A549 (cell line): ENCODE measurements at regions not wholly inside any gene's neighbourhood (a gene's known extent, or its start where the extent isn't known, plus 50 kb on each side); places are given as distances from the start of the nearest gene placed in this dataset.
A peak's percentile ranks its signal among the peaks of the same experiment; 100 is the strongest.

Experiments
- ATAC-seq, 2 experiments: fragments of 200-7000 bp in 1 of 2; fragments of >200 bp in 1 of 2; cut with Nextera tagmentation in 1 of 2; cut with Tn5 transposase in 1 of 2; 3 replicates each; pipeline versions ENCODE4 v1.8.0 to v1.9.1; 2018 to 2020; ENCODE audit warnings: mild to moderate bottlenecking in 1 of 2, moderate library complexity in 1 of 2
- CTCF ChIA-PET: fragments of 300-600 bp; sonication (Branson Sonifier 250); formaldehyde crosslinking; extraction: SDS; loops from one replicate; lab custom pipeline; 2021; ENCODE audit warnings: antibody characterized with exemption, inconsistent platforms; lab: Yijun Ruan, JAX
- POLR2A ChIA-PET: fragments of 350-600 bp; formaldehyde crosslinking; extraction: SDS; loops from one replicate; lab custom pipeline; 2021; ENCODE audit warnings: antibody characterized with exemption, inconsistent platforms; lab: Yijun Ruan, JAX
- DNase-seq, 2 experiments: peaks; one replicate each; pipeline versions ENCODE4 v3.0.0 to v3.0.0-alpha.2; 2011 to 2016; ENCODE audit warnings: low read depth in 1 of 2, low spot score in 1 of 2
- FAIRE-seq: peaks from 2 replicates; lab custom pipeline; 2011; peaks lifted over from hg19 to GRCh38; lab: Jason Lieb, UNC
- H3K27ac ChIP-seq, 2 experiments: fragments of >200 bp; sonication (Bioruptor Twin); formaldehyde crosslinking; 3 replicates each; pipeline ENCODE4 v1.5.1; 2016 to 2017
- H3K4me1 ChIP-seq: fragments of >200 bp; sonication (Bioruptor Twin); formaldehyde crosslinking; 3 replicates; pipeline ENCODE4 v1.6.1; 2016
- H3K4me2 ChIP-seq: fragments of >200 bp; sonication (Bioruptor Twin); formaldehyde crosslinking; 3 replicates; pipeline ENCODE4 v1.6.1; 2016
- H3K4me3 ChIP-seq: fragments of >200 bp; sonication (Bioruptor Twin); formaldehyde crosslinking; 3 replicates; pipeline ENCODE4 v1.5.1; 2016
- H3K9me3 ChIP-seq: fragments of >200 bp; sonication (Bioruptor Twin); formaldehyde crosslinking; 3 replicates; pipeline ENCODE4 v1.6.1; 2016
- BCL3 ChIP-seq: fragments of >200 bp; sonication (Bioruptor Twin); formaldehyde crosslinking; IDR thresholded peaks from 3 replicates; pipeline ENCODE4 v1.6.1; 2016
- EHMT2 ChIP-seq: fragments of 200-600 bp; sonication (generic); IDR thresholded peaks from 2 replicates; pipeline ENCODE4 v1.6.1; 2016; ENCODE audit warnings: antibody characterized with exemption, low read depth, mild to moderate bottlenecking, moderate library complexity
- ESRRA ChIP-seq: fragments of 150-350 bp; IDR thresholded peaks from 2 replicates; pipeline ENCODE4 v1.6.1; 2014; ENCODE audit warnings: mild to moderate bottlenecking, low read length, borderline replicate concordance
- FOSL2 ChIP-seq, 2 experiments: fragments of 450-650 bp in 1 of 2; fragments of >200 bp in 1 of 2; sonication (Bioruptor Twin) in 1 of 2; formaldehyde crosslinking; IDR thresholded peaks; 2 replicates each; pipeline versions ENCODE4 v1.5.0 to v1.6.1; 2016 to 2020; ENCODE audit warnings: mild to moderate bottlenecking in 1 of 2, moderate library complexity in 1 of 2
- HES2 ChIP-seq: fragments of >200 bp; sonication (Bioruptor Twin); formaldehyde crosslinking; IDR thresholded peaks from 2 replicates; pipeline ENCODE4 v1.6.1; 2016
- HOXB13 ChIP-seq: fragments of 250-450 bp; sonication (Bioruptor Pico); IDR thresholded peaks from 2 replicates; pipeline ENCODE4 v1.5.0; 2020; ENCODE audit warnings: low read depth, mild to moderate bottlenecking, moderate library complexity
- KDM1A ChIP-seq: fragments of 200-600 bp; sonication (generic); IDR thresholded peaks from 2 replicates; pipeline ENCODE4 v1.6.1; 2016; ENCODE audit warnings: low read depth, mild to moderate bottlenecking
- KDM5A ChIP-seq: fragments of 200-600 bp; sonication (generic); IDR thresholded peaks from 2 replicates; pipeline ENCODE4 v1.6.1; 2016; ENCODE audit warnings: antibody characterized with exemption, mild to moderate bottlenecking
- MAFK ChIP-seq: fragments of 450-650 bp; IDR thresholded peaks from 2 replicates; pipeline ENCODE4 v1.6.1; 2014; ENCODE audit not compliant: partially characterized antibody
- MAX ChIP-seq: IDR thresholded peaks from 2 replicates; pipeline ENCODE4 v1.6.1; 2012
- MAZ ChIP-seq: fragments of 150-350 bp; IDR thresholded peaks from 2 replicates; pipeline ENCODE4 v1.6.1; 2014; ENCODE audit warnings: antibody characterized with exemption, low read depth, low read length, borderline replicate concordance
- PBX3 ChIP-seq: IDR thresholded peaks from 2 replicates; pipeline ENCODE4 v1.6.1; 2012
- RCOR1 ChIP-seq: fragments of 150-350 bp; IDR thresholded peaks from 2 replicates; pipeline ENCODE4 v1.6.1; 2014; ENCODE audit warnings: antibody characterized with exemption, low read length, low read depth
- RFX5 ChIP-seq: fragments of 450-650 bp; IDR thresholded peaks from 2 replicates; pipeline ENCODE4 v1.7.1; 2014; ENCODE audit warnings: antibody characterized with exemption, mild to moderate bottlenecking, moderate library complexity
- SMC3 ChIP-seq: fragments of >200 bp; sonication (Bioruptor Twin); formaldehyde crosslinking; IDR thresholded peaks from 3 replicates; pipeline ENCODE4 v1.6.1; 2018; ENCODE audit warnings: inconsistent platforms
- TFCP2L1 ChIP-seq: fragments of 250-450 bp; sonication (Bioruptor Pico); IDR thresholded peaks from 2 replicates; pipeline ENCODE4 v1.5.0; 2021; ENCODE audit warnings: mild to moderate bottlenecking
- TP53 ChIP-seq: fragments of 250-450 bp; sonication (Bioruptor Pico); IDR thresholded peaks from 2 replicates; pipeline ENCODE4 v1.5.0; 2021; ENCODE audit warnings: mild to moderate bottlenecking, moderate library complexity
- ZC3H11A ChIP-seq: fragments of 450-650 bp; IDR thresholded peaks from 2 replicates; pipeline ENCODE4 v1.6.1; 2014; ENCODE audit warnings: antibody characterized with exemption, mild to moderate bottlenecking
- ZFP36 ChIP-seq: fragments of 450-650 bp; IDR thresholded peaks from 2 replicates; pipeline ENCODE4 v1.6.1; 2014; ENCODE audit warnings: borderline replicate concordance; ENCODE audit not compliant: partially characterized antibody
- ZNF302 ChIP-seq: fragments of 250-450 bp; sonication (Bioruptor Pico); IDR thresholded peaks from 2 replicates; pipeline ENCODE4 v1.9.0; 2021; ENCODE audit warnings: inconsistent platforms, mild to moderate bottlenecking, moderate library complexity
- WGBS: methylation state at CpG from one replicate; pipeline ENCODE4 v1.1.6; 2017; ENCODE audit errors: missing lambda C conversion rate; 5-methylcytosine and 5-hydroxymethylcytosine counted together
- TF ChIP-seq, protein P1 (sequence below): fragments of >200 bp; sonication (Bioruptor Twin); formaldehyde crosslinking; IDR thresholded peaks from 3 replicates; pipeline ENCODE4 v1.5.1; 2016
- TF ChIP-seq, protein P2 (sequence below): fragments of 150-350 bp; IDR thresholded peaks from 2 replicates; pipeline ENCODE4 v1.6.1; 2014; ENCODE audit warnings: low read depth, mild to moderate bottlenecking, low read length
- TF ChIP-seq, protein P3 (sequence below): fragments of 200-600 bp; sonication (generic); IDR thresholded peaks from 2 replicates; pipeline ENCODE4 v1.6.1; 2016; ENCODE audit warnings: antibody characterized with exemption, mild to moderate bottlenecking, moderate library complexity

- Histone ChIP-seq H3K27ac (no peak overlapping the region), H3K4me3 (no peak overlapping the region), H3K4me1 (peaks cover 21% of the 10 kb centered on the region), H3K9me3 (no peaks in the 10 kb centered on the region), H3K4me2 (no peak overlapping the region)
- no peak for FAIRE-seq
- ChIA-PET CTCF (interaction anchor here (0.7 to 1.2 kb wide), 4 partner anchors 12 to 88 kb away, joined by 3 read pairs; no protein-coding TSS in a partner anchor), POLR2A (interaction anchor here (0.6 kb wide), 1 partner anchor 34 kb away, joined by 3 read pairs; no protein-coding TSS in a partner anchor)
- ATAC-seq: no peak
- 93% methylated on average over 4 of the region's 4 CpGs for WGBS
- no peak for TF ChIP-seq RCOR1
- no peak for TF ChIP-seq MAX
- no peak for TF ChIP-seq RFX5
- no peak for TF ChIP-seq PBX3
- TF ChIP-seq ZC3H11A: no peak
- TF ChIP-seq ZFP36: no peak
- TF ChIP-seq SMC3: no peak
- TF ChIP-seq, protein P1, sequence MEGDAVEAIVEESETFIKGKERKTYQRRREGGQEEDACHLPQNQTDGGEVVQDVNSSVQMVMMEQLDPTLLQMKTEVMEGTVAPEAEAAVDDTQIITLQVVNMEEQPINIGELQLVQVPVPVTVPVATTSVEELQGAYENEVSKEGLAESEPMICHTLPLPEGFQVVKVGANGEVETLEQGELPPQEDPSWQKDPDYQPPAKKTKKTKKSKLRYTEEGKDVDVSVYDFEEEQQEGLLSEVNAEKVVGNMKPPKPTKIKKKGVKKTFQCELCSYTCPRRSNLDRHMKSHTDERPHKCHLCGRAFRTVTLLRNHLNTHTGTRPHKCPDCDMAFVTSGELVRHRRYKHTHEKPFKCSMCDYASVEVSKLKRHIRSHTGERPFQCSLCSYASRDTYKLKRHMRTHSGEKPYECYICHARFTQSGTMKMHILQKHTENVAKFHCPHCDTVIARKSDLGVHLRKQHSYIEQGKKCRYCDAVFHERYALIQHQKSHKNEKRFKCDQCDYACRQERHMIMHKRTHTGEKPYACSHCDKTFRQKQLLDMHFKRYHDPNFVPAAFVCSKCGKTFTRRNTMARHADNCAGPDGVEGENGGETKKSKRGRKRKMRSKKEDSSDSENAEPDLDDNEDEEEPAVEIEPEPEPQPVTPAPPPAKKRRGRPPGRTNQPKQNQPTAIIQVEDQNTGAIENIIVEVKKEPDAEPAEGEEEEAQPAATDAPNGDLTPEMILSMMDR: no peak
- TF ChIP-seq, protein P2, sequence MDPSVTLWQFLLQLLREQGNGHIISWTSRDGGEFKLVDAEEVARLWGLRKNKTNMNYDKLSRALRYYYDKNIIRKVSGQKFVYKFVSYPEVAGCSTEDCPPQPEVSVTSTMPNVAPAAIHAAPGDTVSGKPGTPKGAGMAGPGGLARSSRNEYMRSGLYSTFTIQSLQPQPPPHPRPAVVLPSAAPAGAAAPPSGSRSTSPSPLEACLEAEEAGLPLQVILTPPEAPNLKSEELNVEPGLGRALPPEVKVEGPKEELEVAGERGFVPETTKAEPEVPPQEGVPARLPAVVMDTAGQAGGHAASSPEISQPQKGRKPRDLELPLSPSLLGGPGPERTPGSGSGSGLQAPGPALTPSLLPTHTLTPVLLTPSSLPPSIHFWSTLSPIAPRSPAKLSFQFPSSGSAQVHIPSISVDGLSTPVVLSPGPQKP: no peak
- TF ChIP-seq KDM1A: no peak
- no peak for TF ChIP-seq FOSL2 (IDR thresholded peaks at IDR 0.05)
- no peak for TF ChIP-seq FOSL2 (CRISPR knock-in tag; IDR thresholded peaks at IDR 0.05)
- no peak for TF ChIP-seq BCL3
- no peak for TF ChIP-seq ZNF302 (CRISPR knock-in tag)
- no peak for DNase-seq
Observed at GRCh38 chr2:42108852-42109251, 60.3 kb upstream of the EML4 start.

GRCh38 chr2:42109959-42110640 is 59.1 kb upstream of the EML4 start:
- FAIRE-seq: no peak
- TF ChIP-seq HOXB13 (CRISPR knock-in tag) (no peak), EHMT2 (no peak), MAFK (no peak), KDM5A (no peak), ZC3H11A (no peak), RCOR1 (no peak), TP53 (CRISPR knock-in tag) (no peak), MAZ (no peak), TFCP2L1 (CRISPR knock-in tag) (no peak), ESRRA (no peak), HES2 (no peak)
- TF ChIP-seq, protein P2: no peak
- TF ChIP-seq, protein P3, sequence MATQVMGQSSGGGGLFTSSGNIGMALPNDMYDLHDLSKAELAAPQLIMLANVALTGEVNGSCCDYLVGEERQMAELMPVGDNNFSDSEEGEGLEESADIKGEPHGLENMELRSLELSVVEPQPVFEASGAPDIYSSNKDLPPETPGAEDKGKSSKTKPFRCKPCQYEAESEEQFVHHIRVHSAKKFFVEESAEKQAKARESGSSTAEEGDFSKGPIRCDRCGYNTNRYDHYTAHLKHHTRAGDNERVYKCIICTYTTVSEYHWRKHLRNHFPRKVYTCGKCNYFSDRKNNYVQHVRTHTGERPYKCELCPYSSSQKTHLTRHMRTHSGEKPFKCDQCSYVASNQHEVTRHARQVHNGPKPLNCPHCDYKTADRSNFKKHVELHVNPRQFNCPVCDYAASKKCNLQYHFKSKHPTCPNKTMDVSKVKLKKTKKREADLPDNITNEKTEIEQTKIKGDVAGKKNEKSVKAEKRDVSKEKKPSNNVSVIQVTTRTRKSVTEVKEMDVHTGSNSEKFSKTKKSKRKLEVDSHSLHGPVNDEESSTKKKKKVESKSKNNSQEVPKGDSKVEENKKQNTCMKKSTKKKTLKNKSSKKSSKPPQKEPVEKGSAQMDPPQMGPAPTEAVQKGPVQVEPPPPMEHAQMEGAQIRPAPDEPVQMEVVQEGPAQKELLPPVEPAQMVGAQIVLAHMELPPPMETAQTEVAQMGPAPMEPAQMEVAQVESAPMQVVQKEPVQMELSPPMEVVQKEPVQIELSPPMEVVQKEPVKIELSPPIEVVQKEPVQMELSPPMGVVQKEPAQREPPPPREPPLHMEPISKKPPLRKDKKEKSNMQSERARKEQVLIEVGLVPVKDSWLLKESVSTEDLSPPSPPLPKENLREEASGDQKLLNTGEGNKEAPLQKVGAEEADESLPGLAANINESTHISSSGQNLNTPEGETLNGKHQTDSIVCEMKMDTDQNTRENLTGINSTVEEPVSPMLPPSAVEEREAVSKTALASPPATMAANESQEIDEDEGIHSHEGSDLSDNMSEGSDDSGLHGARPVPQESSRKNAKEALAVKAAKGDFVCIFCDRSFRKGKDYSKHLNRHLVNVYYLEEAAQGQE: no peak

More at GRCh38 chr2:42109959-42110640, 59.1 kb upstream of the EML4 start:
- DNase-seq: no peak
- ChIA-PET POLR2A (no interaction called here), CTCF (interaction anchor here (0.8 to 1.2 kb wide), 3 partner anchors 12 to 86 kb away, joined by 3 read pairs; no protein-coding TSS in a partner anchor)
- Histone ChIP-seq H3K27ac (peak overlapping the region in 1 of 2 experiments; percentile 56; a peak in 3 of 6 replicates), H3K4me2 (0 out of 3 replicates have a peak overlapping the region, but pooled peaks have one; percentile 5), H3K9me3 (no peaks in the 10 kb centered on the region), H3K4me1 (peaks cover 21% of the 10 kb centered on the region), H3K4me3 (no peak overlapping the region)
- 92% methylated on average over 7 of the region's 7 CpGs for WGBS
- peak in 1 of 2 experiments; percentile 11; a peak in 2 of 6 replicates for ATAC-seq
